ENCODE measurements at regions not wholly inside any gene's neighbourhood (a gene's known extent, or its start where the extent isn't known, plus 50 kb on each side); places are given as distances from the start of the nearest gene placed in this dataset.

GRCh38 chr21:27293239-27293638 is 326.4 kb upstream of the ADAMTS5 start:
- Histone ChIP-seq H3K9me3 (no peaks in the 10 kb centered on the region), H3K4me1 (no peaks in the 10 kb centered on the region), H3K27me3 (no peaks in the 10 kb centered on the region), H3K4me3 (no peak overlapping the region), H3K27ac (no peak overlapping the region), H3K36me3 (no peaks in the 10 kb centered on the region)
- intact Hi-C loops (cut with DNase I), result no loop called here
- TF ChIP-seq CTCF (IDR thresholded peaks at IDR 0.05) (no peak), POLR2AphosphoS5 (IDR thresholded peaks at IDR 0.05; ENCODE audit: insufficient read depth in 1 of 2, low read depth in 1 of 2) (no peak), POLR2A (IDR thresholded peaks at IDR 0.05) (no peak)
- no peak for DNase-seq (ENCODE audit: extremely low spot score in 2 of 2)

- H3K36me3 ChIP-seq, result no peaks in the 10 kb centered on the region
- TF ChIP-seq POLR2A (IDR thresholded peaks at IDR 0.05) (no peak), CTCF (IDR thresholded peaks at IDR 0.05) (no peak), POLR2AphosphoS5 (IDR thresholded peaks at IDR 0.05; ENCODE audit: insufficient read depth in 1 of 2, low read depth in 1 of 2) (no peak)
- H3K27ac ChIP-seq, result no peak overlapping the region
- no peaks in the 10 kb centered on the region for H3K27me3 ChIP-seq
- intact Hi-C loops (cut with DNase I), result no loop called here
- DNase-seq (ENCODE audit: extremely low spot score in 2 of 2), result no peak
- H3K9me3 ChIP-seq, result no peaks in the 10 kb centered on the region
- no peak overlapping the region for H3K4me3 ChIP-seq
- no peaks in the 10 kb centered on the region for H3K4me1 ChIP-seq
Observed at GRCh38 chr21:27292783-27293182, 325.9 kb upstream of the ADAMTS5 start.

GRCh38 chr21:27292229-27292628 is 325.3 kb upstream of the ADAMTS5 start:
- Histone ChIP-seq H3K9me3 (no peaks in the 10 kb centered on the region), H3K36me3 (no peaks in the 10 kb centered on the region), H3K4me3 (no peak overlapping the region), H3K27ac (no peak overlapping the region), H3K4me1 (peaks cover 1% of the 10 kb centered on the region), H3K27me3 (no peaks in the 10 kb centered on the region)
- DNase-seq (ENCODE audit: extremely low spot score in 2 of 2), result no peak
- TF ChIP-seq POLR2AphosphoS5 (IDR thresholded peaks at IDR 0.05; ENCODE audit: insufficient read depth in 1 of 2, low read depth in 1 of 2) (no peak), POLR2A (IDR thresholded peaks at IDR 0.05) (no peak), CTCF (IDR thresholded peaks at IDR 0.05) (no peak)
- intact Hi-C loops (cut with DNase I), result no loop called here

DNA sequence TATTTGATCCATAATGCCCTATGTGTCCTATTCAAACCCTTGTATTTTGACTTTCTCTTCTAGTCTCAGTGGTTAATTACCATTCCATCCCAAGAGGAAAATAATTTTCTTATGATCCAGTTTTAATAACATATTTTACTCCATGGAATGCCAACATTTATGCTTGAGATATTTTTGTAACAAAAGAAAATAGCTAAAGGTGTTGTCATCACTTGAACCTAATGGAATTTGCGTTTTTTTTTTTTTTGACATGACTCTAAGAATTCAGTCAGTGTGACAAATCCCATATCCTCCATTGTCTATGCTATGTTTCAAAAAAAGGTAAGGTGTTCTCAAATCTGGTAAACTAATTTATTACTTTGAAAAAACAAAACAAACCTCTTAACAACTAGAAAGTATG is 324.1 kb upstream of the ADAMTS5 start:
- no peak for DNase-seq (ENCODE audit: extremely low spot score in 2 of 2)
- H3K9me3 ChIP-seq, result no peaks in the 10 kb centered on the region
- H3K27ac ChIP-seq, result no peak overlapping the region
- H3K27me3 ChIP-seq, result no peaks in the 10 kb centered on the region
- H3K36me3 ChIP-seq, result no peaks in the 10 kb centered on the region
- H3K4me3 ChIP-seq, result no peak overlapping the region
- H3K4me1 ChIP-seq, result peaks cover 7% of the 10 kb centered on the region
- intact Hi-C loops (cut with DNase I), result no loop called here
- TF ChIP-seq POLR2AphosphoS5 (IDR thresholded peaks at IDR 0.05; ENCODE audit: insufficient read depth in 1 of 2, low read depth in 1 of 2) (no peak), CTCF (IDR thresholded peaks at IDR 0.05) (no peak), POLR2A (IDR thresholded peaks at IDR 0.05) (no peak)

GRCh38 chr21:27290028-27290427 is 323.1 kb upstream of the ADAMTS5 start:
- H3K36me3 ChIP-seq, result no peaks in the 10 kb centered on the region
- no peaks in the 10 kb centered on the region for H3K9me3 ChIP-seq
- H3K27ac ChIP-seq, result no peak overlapping the region
- peaks cover 7% of the 10 kb centered on the region for H3K4me1 ChIP-seq
- TF ChIP-seq POLR2A (IDR thresholded peaks at IDR 0.05) (no peak), CTCF (IDR thresholded peaks at IDR 0.05) (no peak), POLR2AphosphoS5 (IDR thresholded peaks at IDR 0.05; ENCODE audit: insufficient read depth in 1 of 2, low read depth in 1 of 2) (no peak)
- H3K4me3 ChIP-seq, result no peak overlapping the region
- intact Hi-C loops (cut with DNase I), result no loop called here
- DNase-seq (ENCODE audit: extremely low spot score in 2 of 2), result no peak
- no peaks in the 10 kb centered on the region for H3K27me3 ChIP-seq

Measured in vagina (tissue), 2 donors.